ENCODE measurements at regions not wholly inside any gene's neighbourhood (a gene's known extent, or its start where the extent isn't known, plus 50 kb on each side); places are given as distances from the start of the nearest gene placed in this dataset.

DNA sequence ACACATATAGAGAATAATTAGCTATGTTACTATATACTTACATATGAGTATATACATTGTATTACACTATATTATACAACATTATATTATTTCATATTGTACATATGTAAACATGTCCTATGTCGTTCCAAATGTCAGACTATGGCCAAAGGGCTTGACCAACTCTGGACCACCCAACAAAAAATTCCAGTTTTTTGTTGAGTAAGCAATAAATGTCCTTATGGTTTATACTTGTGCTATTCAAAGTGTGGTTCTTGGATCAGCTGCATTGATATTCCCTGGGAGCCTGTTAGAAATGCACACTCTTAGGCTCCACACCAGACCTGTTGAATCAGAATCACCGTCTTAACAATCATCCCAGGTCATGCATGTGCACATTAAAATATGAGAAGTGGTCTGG lies 225.4 kb upstream of the ZFP64 start:
- 79% methylated on average over 2 of the region's 2 CpGs for WGBS
- Histone ChIP-seq H3K4me3 (ENCODE audit: low read length) (no peak overlapping the region), H3K27me3 (ENCODE audit: control insufficient read depth, insufficient read depth) (no peaks in the 10 kb centered on the region), H3K27ac (ENCODE audit: low read length) (no peak overlapping the region), H3K4me1 (ENCODE audit: control insufficient read depth, insufficient read depth, low read length) (no peaks in the 10 kb centered on the region), H3K9me3 (ENCODE audit: control insufficient read depth, low read length) (no peaks in the 10 kb centered on the region)
- no peak for DNase-seq
- intact Hi-C loops (cut with DNase I): no loop called here
- no peak for ATAC-seq

- Histone ChIP-seq H3K9me3 (ENCODE audit: control insufficient read depth, low read length) (no peaks in the 10 kb centered on the region), H3K27me3 (ENCODE audit: control insufficient read depth, insufficient read depth) (no peaks in the 10 kb centered on the region), H3K27ac (ENCODE audit: low read length) (no peak overlapping the region), H3K4me3 (ENCODE audit: low read length) (no peak overlapping the region), H3K4me1 (ENCODE audit: control insufficient read depth, insufficient read depth, low read length) (no peaks in the 10 kb centered on the region)
- WGBS: 93% methylated on average over 1 of the region's 1 CpG
- intact Hi-C loops (cut with DNase I): no loop called here
- no peak for DNase-seq
- no peak for ATAC-seq
Measured at GRCh38 chr20:52411611-52412010, 220.0 kb upstream of the ZFP64 start.

DNA sequence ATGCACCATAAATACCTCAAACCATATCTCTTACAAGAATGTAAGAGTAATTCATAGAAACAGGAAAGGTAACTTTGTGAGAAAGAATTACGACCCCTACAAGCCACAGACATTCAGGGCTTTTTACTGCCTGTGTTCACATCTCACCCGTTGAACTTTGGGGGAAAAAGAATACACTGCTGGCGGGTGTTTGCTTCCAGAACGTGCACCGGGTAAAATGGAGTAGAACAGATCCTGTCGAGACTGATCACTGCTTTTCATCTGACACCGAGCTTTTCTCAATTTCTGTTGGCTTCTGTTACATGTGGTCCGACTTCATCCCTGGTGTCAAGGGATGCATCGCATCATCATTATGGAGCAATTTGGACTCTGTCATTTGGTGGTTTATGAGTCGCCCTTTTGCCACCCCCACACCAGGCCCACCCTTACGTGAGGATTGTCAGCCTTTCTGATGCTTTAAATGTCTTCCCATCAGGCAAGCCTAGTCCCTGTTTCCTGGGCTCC lies 219.2 kb upstream of the ZFP64 start:
- Histone ChIP-seq H3K27ac (ENCODE audit: low read length) (no peak overlapping the region), H3K4me3 (ENCODE audit: low read length) (no peak overlapping the region), H3K27me3 (ENCODE audit: control insufficient read depth, insufficient read depth) (no peaks in the 10 kb centered on the region), H3K9me3 (ENCODE audit: control insufficient read depth, low read length) (no peaks in the 10 kb centered on the region), H3K4me1 (ENCODE audit: control insufficient read depth, insufficient read depth, low read length) (no peaks in the 10 kb centered on the region)
- intact Hi-C loops (cut with DNase I): no loop called here
- WGBS: 60% methylated on average over 11 of the region's 11 CpGs
- DNase-seq: no peak
- ATAC-seq: no peak

GRCh38 chr20:52410182-52410647 lies 218.6 kb upstream of the ZFP64 start:
- intact Hi-C loops (cut with DNase I): no loop called here
- no peak overlapping the region for H3K27ac ChIP-seq (ENCODE audit: low read length)
- ATAC-seq (peak; percentile 68 to 93), DNase-seq (peak in 1 of 3 donors; percentile 57)
- H3K4me1 ChIP-seq (ENCODE audit: control insufficient read depth, insufficient read depth, low read length): no peaks in the 10 kb centered on the region
- H3K9me3 ChIP-seq (ENCODE audit: control insufficient read depth, low read length): no peaks in the 10 kb centered on the region
- H3K4me3 ChIP-seq (ENCODE audit: low read length): no peak overlapping the region
- WGBS: 25% methylated on average over 11 of the region's 11 CpGs
- no peaks in the 10 kb centered on the region for H3K27me3 ChIP-seq (ENCODE audit: control insufficient read depth, insufficient read depth)

DNA sequence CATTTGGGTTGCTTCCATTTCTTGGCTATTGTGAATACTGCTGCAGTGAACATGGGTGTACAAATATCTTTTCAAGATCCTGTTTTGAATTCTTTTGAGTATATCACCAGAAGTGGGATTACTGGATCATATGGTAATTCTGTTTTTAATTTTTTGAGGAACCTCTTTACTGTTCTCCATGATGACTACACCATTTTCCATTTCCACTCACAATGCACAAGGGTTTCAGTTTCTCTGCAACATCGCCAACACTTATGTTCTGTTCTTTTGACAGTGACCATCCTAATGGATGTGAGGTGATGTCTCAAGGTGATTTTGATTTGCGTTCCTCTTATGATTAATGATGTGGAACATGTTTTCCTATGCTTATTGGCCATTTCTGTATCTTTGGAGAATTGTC lies 214.4 kb upstream of the ZFP64 start:
- no peaks in the 10 kb centered on the region for H3K9me3 ChIP-seq (ENCODE audit: control insufficient read depth, low read length)
- ATAC-seq: no peak
- 93% methylated on average over 2 of the region's 2 CpGs for WGBS

GRCh38 chr20:52405417-52405816 lies 213.8 kb upstream of the ZFP64 start:
- intact Hi-C loops (cut with DNase I): no loop called here
- WGBS: 64% methylated on average over 1 of the region's 1 CpG
- DNase-seq (no peak), ATAC-seq (no peak)
- Histone ChIP-seq H3K4me3 (ENCODE audit: low read length) (no peak overlapping the region), H3K9me3 (ENCODE audit: control insufficient read depth, low read length) (no peaks in the 10 kb centered on the region), H3K27ac (ENCODE audit: low read length) (no peak overlapping the region), H3K27me3 (ENCODE audit: control insufficient read depth, insufficient read depth) (no peaks in the 10 kb centered on the region), H3K4me1 (ENCODE audit: control insufficient read depth, insufficient read depth, low read length) (no peaks in the 10 kb centered on the region)

More for the DNA sequence above, 214.4 kb upstream of the ZFP64 start:
- Histone ChIP-seq H3K27me3 (ENCODE audit: control insufficient read depth, insufficient read depth) (no peaks in the 10 kb centered on the region), H3K4me3 (ENCODE audit: low read length) (no peak overlapping the region), H3K27ac (ENCODE audit: low read length) (no peak overlapping the region), H3K4me1 (ENCODE audit: control insufficient read depth, insufficient read depth, low read length) (no peaks in the 10 kb centered on the region)
- no peak for DNase-seq
- intact Hi-C loops (cut with DNase I): no loop called here

- no peak for ATAC-seq
- WGBS: 51% methylated on average over 3 of the region's 3 CpGs
- Histone ChIP-seq H3K4me1 (ENCODE audit: control insufficient read depth, insufficient read depth, low read length) (no peaks in the 10 kb centered on the region), H3K27me3 (ENCODE audit: control insufficient read depth, insufficient read depth) (no peaks in the 10 kb centered on the region), H3K4me3 (ENCODE audit: low read length) (no peak overlapping the region), H3K27ac (ENCODE audit: low read length) (no peak overlapping the region), H3K9me3 (ENCODE audit: control insufficient read depth, low read length) (no peaks in the 10 kb centered on the region)
- no peak for DNase-seq
- intact Hi-C loops (cut with DNase I): no loop called here
Measured at GRCh38 chr20:52404671-52405070, 213.1 kb upstream of the ZFP64 start.

DNA sequence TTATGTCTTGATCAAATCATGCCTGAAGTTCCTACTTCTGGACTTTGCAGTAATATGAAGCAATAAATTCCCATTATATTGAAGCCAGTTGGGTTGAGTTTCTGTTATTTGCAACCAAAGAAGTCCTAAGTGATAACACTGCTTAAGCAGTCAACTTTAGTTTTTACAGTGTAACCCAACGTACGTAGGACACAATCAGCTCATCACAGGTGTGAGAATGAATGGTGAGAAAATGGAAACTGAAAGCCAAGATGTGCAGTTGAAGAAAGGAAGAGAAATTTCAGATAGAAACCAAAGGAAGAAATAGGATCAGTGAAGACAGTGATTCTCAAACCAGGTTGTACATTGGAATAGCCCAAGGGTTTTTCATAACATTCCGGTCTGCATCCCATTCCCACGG lies 211.4 kb upstream of the ZFP64 start:
- Histone ChIP-seq H3K4me3 (ENCODE audit: low read length) (no peak overlapping the region), H3K27ac (ENCODE audit: low read length) (no peak overlapping the region), H3K9me3 (ENCODE audit: control insufficient read depth, low read length) (peaks cover 3% of the 10 kb centered on the region), H3K27me3 (ENCODE audit: control insufficient read depth, insufficient read depth) (no peaks in the 10 kb centered on the region), H3K4me1 (ENCODE audit: control insufficient read depth, insufficient read depth, low read length) (no peaks in the 10 kb centered on the region)
- ATAC-seq (no peak), DNase-seq (no peak)
- intact Hi-C loops (cut with DNase I): no loop called here
- 77% methylated on average over 4 of the region's 4 CpGs for WGBS

GRCh38 chr20:52402514-52402913 lies 210.9 kb upstream of the ZFP64 start:
- WGBS: 85% methylated on average over 5 of the region's 5 CpGs
- peaks cover 3% of the 10 kb centered on the region for H3K9me3 ChIP-seq (ENCODE audit: control insufficient read depth, low read length)
- H3K4me3 ChIP-seq (ENCODE audit: low read length): no peak overlapping the region
- no peaks in the 10 kb centered on the region for H3K4me1 ChIP-seq (ENCODE audit: control insufficient read depth, insufficient read depth, low read length)
- H3K27ac ChIP-seq (ENCODE audit: low read length): no peak overlapping the region
- no peaks in the 10 kb centered on the region for H3K27me3 ChIP-seq (ENCODE audit: control insufficient read depth, insufficient read depth)
- intact Hi-C loops (cut with DNase I): no loop called here
- ATAC-seq (no peak), DNase-seq (no peak)

DNA sequence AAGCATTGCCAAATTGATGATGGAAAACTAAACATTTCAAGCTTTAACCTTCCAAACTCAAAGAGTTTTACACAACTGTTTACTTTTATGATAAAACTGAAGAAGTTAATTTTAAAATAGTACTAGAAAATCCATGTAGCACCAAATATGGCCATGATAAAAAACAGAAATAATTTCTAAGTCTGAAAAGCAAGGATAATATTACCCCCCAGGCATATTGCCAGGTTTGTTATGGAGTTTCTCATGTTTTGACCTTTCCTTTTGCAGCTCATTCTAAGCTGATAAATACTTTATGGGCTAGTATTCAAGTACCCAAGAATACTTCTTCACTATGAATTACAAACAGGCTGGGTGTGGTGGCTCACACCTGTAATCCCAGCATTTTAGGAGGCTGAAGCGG lies 209.9 kb upstream of the ZFP64 start:
- H3K9me3 ChIP-seq (ENCODE audit: control insufficient read depth, low read length): peaks cover 3% of the 10 kb centered on the region
- no peak overlapping the region for H3K4me3 ChIP-seq (ENCODE audit: low read length)
- WGBS: 94% methylated on average over 1 of the region's 1 CpG
- no peak overlapping the region for H3K27ac ChIP-seq (ENCODE audit: low read length)
- no peak for ATAC-seq
- intact Hi-C loops (cut with DNase I): no loop called here
- no peaks in the 10 kb centered on the region for H3K27me3 ChIP-seq (ENCODE audit: control insufficient read depth, insufficient read depth)
- H3K4me1 ChIP-seq (ENCODE audit: control insufficient read depth, insufficient read depth, low read length): no peaks in the 10 kb centered on the region
- no peak for DNase-seq

GRCh38 chr20:52399352-52399751 lies 207.8 kb upstream of the ZFP64 start:
- no peak for DNase-seq
- peaks cover 3% of the 10 kb centered on the region for H3K9me3 ChIP-seq (ENCODE audit: control insufficient read depth, low read length)
- H3K27ac ChIP-seq (ENCODE audit: low read length): no peak overlapping the region
- no peak for ATAC-seq
- intact Hi-C loops (cut with DNase I): no loop called here
- H3K4me1 ChIP-seq (ENCODE audit: control insufficient read depth, insufficient read depth, low read length): no peaks in the 10 kb centered on the region
- H3K4me3 ChIP-seq (ENCODE audit: low read length): no peak overlapping the region
- 80% methylated on average over 2 of the region's 2 CpGs for WGBS
- H3K27me3 ChIP-seq (ENCODE audit: control insufficient read depth, insufficient read depth): no peaks in the 10 kb centered on the region

DNA sequence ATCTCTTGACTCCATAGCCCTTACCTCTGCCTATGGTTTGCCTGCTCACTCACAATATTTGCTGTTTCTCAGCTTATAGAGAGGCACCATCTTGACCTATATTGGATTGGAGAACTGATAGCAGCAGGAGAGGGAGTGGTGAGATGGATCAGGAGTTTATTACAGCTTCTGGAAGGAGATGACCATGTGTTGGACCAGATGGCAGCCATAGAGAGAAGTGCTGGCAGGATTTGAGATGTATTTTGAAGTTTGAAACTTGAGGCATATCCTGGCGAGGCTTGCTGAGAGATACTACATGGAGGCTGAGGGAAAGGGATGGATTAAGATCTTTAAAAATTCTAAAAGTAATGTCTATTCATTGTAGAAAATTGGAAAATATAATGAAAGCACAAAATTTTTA lies 198.0 kb upstream of the ZFP64 start:
- H3K4me3 ChIP-seq (ENCODE audit: low read length): no peak overlapping the region
- no peak overlapping the region for H3K27ac ChIP-seq (ENCODE audit: low read length)
- ATAC-seq (no peak), DNase-seq (no peak)
- 92% methylated on average over 1 of the region's 1 CpG for WGBS
- no peaks in the 10 kb centered on the region for H3K27me3 ChIP-seq (ENCODE audit: control insufficient read depth, insufficient read depth)
- intact Hi-C loops (cut with DNase I): no loop called here
- H3K9me3 ChIP-seq (ENCODE audit: control insufficient read depth, low read length): no peaks in the 10 kb centered on the region
- H3K4me1 ChIP-seq (ENCODE audit: control insufficient read depth, insufficient read depth, low read length): no peaks in the 10 kb centered on the region

All from right cardiac atrium (tissue), 5 donors.